Body of pancreas (tissue), 4 donors: ENCODE measurements at regions not wholly inside any gene's neighbourhood (a gene's known extent, or its start where the extent isn't known, plus 50 kb on each side); places are given as distances from the start of the nearest gene placed in this dataset.

Source experiments
- POLR2A ChIP-seq, 3 donors: fragments of 450-650 bp; IDR thresholded peaks; one replicate each; pipeline ENCODE4 v1.6.1; 2016; ENCODE audit warnings: antibody characterized with exemption in 3 of 3, mild to moderate bottlenecking in 2 of 3
- TF ChIP-seq, protein P1 (sequence below), 7 experiments: fragments of 450-650 bp in 4 of 7; fragments of 200-600 bp in 3 of 7; sonication (generic) in 3 of 7; IDR thresholded peaks; one replicate each; pipeline ENCODE4 v1.5.1; 2016 to 2019; ENCODE audit warnings: antibody characterized with exemption in 7 of 7

DNA sequence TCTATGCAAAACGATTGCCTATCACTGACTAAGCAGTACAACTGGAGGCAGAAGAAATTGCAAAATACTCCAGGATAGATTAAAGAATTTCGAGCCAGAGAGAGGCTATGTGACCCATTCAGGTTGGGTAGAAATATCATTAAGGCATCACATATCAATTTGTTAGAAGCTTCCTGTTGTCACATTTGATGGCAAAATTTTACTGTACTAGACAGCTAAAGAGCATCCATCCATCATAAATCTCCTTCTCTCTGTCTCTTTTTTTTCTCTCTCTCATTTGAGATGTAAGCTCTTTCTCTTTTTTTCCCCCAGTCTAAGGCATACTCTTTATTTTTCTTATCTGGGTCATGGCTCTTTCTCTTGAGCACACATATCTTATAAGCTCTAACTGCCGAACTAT lies 155.7 kb downstream of the EVA1A start:
- TF ChIP-seq POLR2A (IDR thresholded peaks at IDR 0.05) = no peak
- TF ChIP-seq, protein P1, sequence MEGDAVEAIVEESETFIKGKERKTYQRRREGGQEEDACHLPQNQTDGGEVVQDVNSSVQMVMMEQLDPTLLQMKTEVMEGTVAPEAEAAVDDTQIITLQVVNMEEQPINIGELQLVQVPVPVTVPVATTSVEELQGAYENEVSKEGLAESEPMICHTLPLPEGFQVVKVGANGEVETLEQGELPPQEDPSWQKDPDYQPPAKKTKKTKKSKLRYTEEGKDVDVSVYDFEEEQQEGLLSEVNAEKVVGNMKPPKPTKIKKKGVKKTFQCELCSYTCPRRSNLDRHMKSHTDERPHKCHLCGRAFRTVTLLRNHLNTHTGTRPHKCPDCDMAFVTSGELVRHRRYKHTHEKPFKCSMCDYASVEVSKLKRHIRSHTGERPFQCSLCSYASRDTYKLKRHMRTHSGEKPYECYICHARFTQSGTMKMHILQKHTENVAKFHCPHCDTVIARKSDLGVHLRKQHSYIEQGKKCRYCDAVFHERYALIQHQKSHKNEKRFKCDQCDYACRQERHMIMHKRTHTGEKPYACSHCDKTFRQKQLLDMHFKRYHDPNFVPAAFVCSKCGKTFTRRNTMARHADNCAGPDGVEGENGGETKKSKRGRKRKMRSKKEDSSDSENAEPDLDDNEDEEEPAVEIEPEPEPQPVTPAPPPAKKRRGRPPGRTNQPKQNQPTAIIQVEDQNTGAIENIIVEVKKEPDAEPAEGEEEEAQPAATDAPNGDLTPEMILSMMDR (IDR thresholded peaks at IDR 0.05) = no peak
